PC-3 (cell line): ENCODE measurements at regions not wholly inside any gene's neighbourhood (a gene's known extent, or its start where the extent isn't known, plus 50 kb on each side); places are given as distances from the start of the nearest gene placed in this dataset.

Source experiments
- ATAC-seq: fragments of 200-7000 bp; cut with Tn5 transposase; 2 replicates; pipeline ENCODE4 v1.9.1; 2020; ENCODE audit warnings: mild to moderate bottlenecking, moderate library complexity
- BruUV-seq: library from RNA; stranded (reverse); fragments of 400-500 nt; replicated peaks from 2 replicates; lab custom pipeline; 2021; lab: Mats Ljungman, UMichigan
- CTCF ChIA-PET: fragments of 300-600 bp; sonication (Branson Sonifier 250); formaldehyde crosslinking; loops from one replicate; lab custom pipeline; 2022; ENCODE audit warnings: antibody characterized with exemption; lab: Charles Lee
- POLR2A ChIA-PET: fragments of 300-600 bp; sonication (Branson Sonifier 250); formaldehyde crosslinking; loops from one replicate; lab custom pipeline; 2022; ENCODE audit warnings: antibody characterized with exemption; ENCODE audit not compliant: unreplicated experiment; lab: Charles Lee
- DNase-seq: peaks from one replicate; pipeline ENCODE4 v3.0.0-alpha.2; 2015
- H2AFZ ChIP-seq: fragments of 300-600 bp; sonication (generic); 2 replicates; pipeline ENCODE4 v1.6.0; 2016; ENCODE audit warnings: antibody characterized with exemption, low read length
- H3F3A ChIP-seq: fragments of 300-600 bp; sonication (generic); one replicate; pipeline ENCODE4 v1.6.0; 2017; ENCODE audit warnings: antibody characterized with exemption, low read length, control low read depth, mild to moderate bottlenecking; ENCODE audit not compliant: unreplicated experiment
- H3K27ac ChIP-seq: fragments of 300-600 bp; sonication (generic); 2 replicates; pipeline ENCODE4 v1.5.1; 2016; ENCODE audit warnings: mild to moderate bottlenecking, low read length
- H3K27me3 ChIP-seq: fragments of 300-600 bp; sonication (generic); 2 replicates; pipeline ENCODE4 v1.6.1; 2016; ENCODE audit warnings: low read length, mixed read lengths
- H3K36me3 ChIP-seq: fragments of 300-600 bp; sonication (generic); 2 replicates; pipeline ENCODE4 v1.6.1; 2016; ENCODE audit warnings: low read depth, mixed run types, low read length, mixed read lengths
- H3K4me1 ChIP-seq: fragments of 300-600 bp; sonication (generic); 2 replicates; pipeline ENCODE4 v1.5.1; 2016; ENCODE audit warnings: low read length; ENCODE audit not compliant: insufficient read depth
- H3K4me2 ChIP-seq: fragments of 300-600 bp; sonication (generic); 2 replicates; pipeline ENCODE4 v1.6.0; 2016; ENCODE audit warnings: low read length
- H3K4me3 ChIP-seq: fragments of 300-600 bp; sonication (generic); 2 replicates; pipeline ENCODE4 v1.5.1; 2016; ENCODE audit warnings: mild to moderate bottlenecking, low read length, mixed read lengths
- H3K79me2 ChIP-seq: fragments of 300-600 bp; sonication (generic); 2 replicates; pipeline ENCODE4 v1.6.1; 2017; ENCODE audit warnings: low read length, mixed read lengths
- H3K9ac ChIP-seq: fragments of 300-600 bp; sonication (generic); 2 replicates; pipeline ENCODE4 v1.6.0; 2016; ENCODE audit warnings: mild to moderate bottlenecking, low read length
- H3K9me2 ChIP-seq: fragments of 300-600 bp; sonication (generic); replicated peaks from 2 replicates; pipeline ENCODE4 v1.6.1; 2016; ENCODE audit warnings: mixed run types, low read length, mixed read lengths
- H3K9me3 ChIP-seq: fragments of 300-600 bp; sonication (generic); 2 replicates; pipeline ENCODE4 v1.6.1; 2016; ENCODE audit warnings: low read length, mixed read lengths
- H4K20me1 ChIP-seq: fragments of 300-600 bp; sonication (generic); 2 replicates; pipeline ENCODE4 v1.6.1; 2016; ENCODE audit warnings: low read length, mixed read lengths
- EZH2 ChIP-seq: fragments of 300-600 bp; sonication (generic); IDR thresholded peaks from one replicate; pipeline ENCODE4 v1.6.1; 2017; ENCODE audit warnings: antibody characterized with exemption, mild to moderate bottlenecking, low read length; ENCODE audit not compliant: unreplicated experiment
- EZH2phosphoT487 ChIP-seq: fragments of 300-600 bp; sonication (generic); IDR thresholded peaks from 2 replicates; pipeline ENCODE4 v1.6.1; 2018; ENCODE audit warnings: mild to moderate bottlenecking, antibody characterized with exemption, low read length, borderline replicate concordance
- intact Hi-C: fragments of 100-400 bp; cut with micrococcal nuclease; formaldehyde crosslinking; loops from 2 replicates; pipeline ENCODE4 v1.9.0; 2023
- TF ChIP-seq, protein P1 (sequence below): fragments of 300-600 bp; sonication (generic); conservative IDR thresholded peaks from 2 replicates; pipeline ENCODE4 v1.5.1; 2017; ENCODE audit warnings: antibody characterized with exemption, low read depth, mild to moderate bottlenecking, low read length

DNA sequence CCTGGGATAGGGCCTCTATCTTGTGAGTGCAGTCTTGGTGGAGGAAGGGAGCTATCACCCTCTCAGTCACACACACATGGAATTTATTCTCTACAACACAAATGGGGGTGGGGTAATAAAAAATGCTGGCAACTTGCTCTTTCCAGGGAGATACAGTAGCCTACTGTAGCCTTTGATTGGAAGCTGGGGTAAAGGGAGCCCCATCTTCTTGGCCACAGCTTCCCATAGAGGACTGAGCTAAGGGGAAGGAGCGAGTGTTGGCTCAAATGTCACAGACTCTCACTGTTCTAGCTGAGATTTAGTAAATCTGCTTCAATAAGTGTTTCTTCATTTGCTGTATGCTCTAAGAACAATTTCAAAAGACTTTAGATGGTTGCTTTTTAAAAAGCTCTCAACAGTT is 222.2 kb upstream of the CXCL12 start:
- Histone ChIP-seq H3K4me2 (no peak overlapping the region), H2AFZ (no peak overlapping the region), H3K4me3 (no peak overlapping the region), H3K27me3 (peaks cover 58% of the 10 kb centered on the region), H3K9me2 (no peaks in the 10 kb centered on the region), H3K79me2 (no peaks in the 10 kb centered on the region), H3F3A (no peaks in the 10 kb centered on the region), H4K20me1 (no peaks in the 10 kb centered on the region), H3K36me3 (no peaks in the 10 kb centered on the region), H3K27ac (no peak overlapping the region), H3K9me3 (no peaks in the 10 kb centered on the region), H3K9ac (no peak overlapping the region), H3K4me1 (no peaks in the 10 kb centered on the region)
- CTCF ChIA-PET = no interaction called here
- TF ChIP-seq, protein P1, sequence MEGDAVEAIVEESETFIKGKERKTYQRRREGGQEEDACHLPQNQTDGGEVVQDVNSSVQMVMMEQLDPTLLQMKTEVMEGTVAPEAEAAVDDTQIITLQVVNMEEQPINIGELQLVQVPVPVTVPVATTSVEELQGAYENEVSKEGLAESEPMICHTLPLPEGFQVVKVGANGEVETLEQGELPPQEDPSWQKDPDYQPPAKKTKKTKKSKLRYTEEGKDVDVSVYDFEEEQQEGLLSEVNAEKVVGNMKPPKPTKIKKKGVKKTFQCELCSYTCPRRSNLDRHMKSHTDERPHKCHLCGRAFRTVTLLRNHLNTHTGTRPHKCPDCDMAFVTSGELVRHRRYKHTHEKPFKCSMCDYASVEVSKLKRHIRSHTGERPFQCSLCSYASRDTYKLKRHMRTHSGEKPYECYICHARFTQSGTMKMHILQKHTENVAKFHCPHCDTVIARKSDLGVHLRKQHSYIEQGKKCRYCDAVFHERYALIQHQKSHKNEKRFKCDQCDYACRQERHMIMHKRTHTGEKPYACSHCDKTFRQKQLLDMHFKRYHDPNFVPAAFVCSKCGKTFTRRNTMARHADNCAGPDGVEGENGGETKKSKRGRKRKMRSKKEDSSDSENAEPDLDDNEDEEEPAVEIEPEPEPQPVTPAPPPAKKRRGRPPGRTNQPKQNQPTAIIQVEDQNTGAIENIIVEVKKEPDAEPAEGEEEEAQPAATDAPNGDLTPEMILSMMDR = no peak
- no peak for TF ChIP-seq EZH2
- TF ChIP-seq EZH2phosphoT487 = no peak
- ATAC-seq = no peak
- intact Hi-C loops = no loop called here
- POLR2A ChIA-PET = no interaction called here
- no peak for DNase-seq
- BruUV-seq = no TSS peak

DNA sequence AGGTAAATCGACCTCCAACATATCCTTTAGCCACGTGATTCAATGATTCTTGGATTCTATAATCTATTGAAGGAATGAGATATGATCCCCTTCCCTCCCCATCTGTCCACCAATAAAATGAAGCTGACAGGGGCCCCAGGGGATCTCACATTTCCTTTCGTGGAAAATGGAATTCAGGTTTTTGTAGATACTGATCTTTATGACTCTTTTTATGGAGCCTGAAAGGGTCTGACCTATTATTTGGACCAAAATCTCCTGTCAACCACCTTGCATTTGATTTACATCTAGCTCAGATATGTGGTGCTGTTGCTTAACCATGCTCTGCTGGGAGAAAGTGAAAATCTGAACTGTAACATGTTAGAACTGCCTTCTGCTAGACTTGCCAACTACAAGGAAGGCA is 234.0 kb upstream of the CXCL12 start:
- H2AFZ ChIP-seq = no peak overlapping the region
- ChIA-PET POLR2A (no interaction called here), CTCF (no interaction called here)
- 0 out of 2 replicates have a peak, but pooled peaks cover 8% of the 10 kb centered on the region for H3K4me1 ChIP-seq
- H3K9ac ChIP-seq = no peak overlapping the region
- H3K9me3 ChIP-seq = no peaks in the 10 kb centered on the region
- intact Hi-C loops = no loop called here
- H3K36me3 ChIP-seq = no peaks in the 10 kb centered on the region
- H3K9me2 ChIP-seq = no peaks in the 10 kb centered on the region; the same call in 1 of the 2 replicates
- no peaks in the 10 kb centered on the region for H3F3A ChIP-seq
- DNase-seq (peak; percentile 44), ATAC-seq (no peak)
- H3K4me2 ChIP-seq = no peak overlapping the region
- no TSS peak for BruUV-seq
- no peaks in the 10 kb centered on the region for H4K20me1 ChIP-seq
- no peaks in the 10 kb centered on the region for H3K79me2 ChIP-seq
- TF ChIP-seq EZH2phosphoT487 = no peak
- TF ChIP-seq, protein P1 = no peak
- no peak for TF ChIP-seq EZH2
- no peaks in the 10 kb centered on the region for H3K27me3 ChIP-seq
- H3K4me3 ChIP-seq = no peak overlapping the region
- no peak overlapping the region for H3K27ac ChIP-seq

DNA sequence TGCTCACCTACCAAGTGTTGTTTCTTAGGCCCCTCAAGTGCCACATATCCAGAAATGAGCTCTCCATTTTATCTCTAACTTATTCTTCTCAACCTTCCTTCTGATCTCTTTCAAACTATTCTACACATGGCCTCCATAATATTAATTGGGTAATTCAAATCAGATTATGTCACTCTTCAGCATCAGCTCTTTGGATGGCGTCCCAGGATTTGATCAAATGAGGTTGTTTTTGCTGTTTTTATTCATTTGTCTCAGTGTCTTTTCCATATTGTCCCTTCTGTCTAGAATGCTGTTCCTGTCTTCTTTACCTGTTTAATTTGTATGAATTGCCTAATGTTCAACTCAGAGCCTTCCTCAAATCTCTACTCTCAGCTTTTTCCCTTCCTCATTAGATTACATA is 234.6 kb upstream of the CXCL12 start:
- Histone ChIP-seq H3K27ac (no peak overlapping the region), H3K27me3 (no peaks in the 10 kb centered on the region), H3K4me2 (no peak overlapping the region), H3K79me2 (no peaks in the 10 kb centered on the region), H2AFZ (no peak overlapping the region), H3F3A (no peaks in the 10 kb centered on the region), H3K9me2 (no peaks in the 10 kb centered on the region; the same call in 1 of the 2 replicates), H4K20me1 (no peaks in the 10 kb centered on the region), H3K4me3 (no peak overlapping the region), H3K9me3 (no peaks in the 10 kb centered on the region), H3K4me1 (0 out of 2 replicates have a peak, but pooled peaks cover 8% of the 10 kb centered on the region), H3K9ac (no peak overlapping the region), H3K36me3 (no peaks in the 10 kb centered on the region)
- no peak for DNase-seq
- intact Hi-C loops = no loop called here
- BruUV-seq = no TSS peak
- ChIA-PET CTCF (no interaction called here), POLR2A (no interaction called here)
- ATAC-seq = no peak
- TF ChIP-seq EZH2 (no peak), EZH2phosphoT487 (no peak)
- TF ChIP-seq, protein P1 = no peak
